Lung (tissue), 11 donors: ENCODE measurements at regions not wholly inside any gene's neighbourhood (a gene's known extent, or its start where the extent isn't known, plus 50 kb on each side); places are given as distances from the start of the nearest gene placed in this dataset.

Experiments
- ATAC-seq: fragments of 200-7000 bp; cut with Tn5 transposase; one replicate; pipeline ENCODE4 v1.9.1; 2020; ENCODE audit warnings: moderate number of reproducible peaks; ENCODE audit not compliant: insufficient read depth, low FRiP score
- DNase-seq, 3 donors: peaks; one replicate each; pipeline ENCODE4 v3.0.0-alpha.2; 2013 to 2017
- H3K27ac ChIP-seq, 2 donors: one replicate each; pipeline ENCODE4 v1.5.1; 2013; ENCODE audit warnings: mild to moderate bottlenecking in 2 of 2, moderate library complexity in 2 of 2, control low read depth in 1 of 2, inconsistent platforms in 1 of 2, low read depth in 1 of 2, low read length in 1 of 2
- H3K27me3 ChIP-seq, 3 donors: one replicate each; pipeline ENCODE4 v1.5.1; 2013; ENCODE audit warnings: low read length in 2 of 3; ENCODE audit not compliant: control insufficient read depth in 3 of 3, insufficient read depth in 3 of 3
- H3K36me3 ChIP-seq, 4 donors: one replicate each; pipeline ENCODE4 v1.5.1; 2013; ENCODE audit warnings: low read length in 4 of 4, mild to moderate bottlenecking in 1 of 4, moderate library complexity in 1 of 4; ENCODE audit not compliant: control insufficient read depth in 4 of 4, insufficient read depth in 4 of 4
- H3K4me1 ChIP-seq, 5 donors: one replicate each; pipeline ENCODE4 v1.5.1; 2013; ENCODE audit warnings: low read length in 5 of 5, mild to moderate bottlenecking in 2 of 5, moderate library complexity in 1 of 5; ENCODE audit not compliant: control insufficient read depth in 5 of 5, insufficient read depth in 5 of 5
- H3K4me3 ChIP-seq: one replicate; pipeline ENCODE4 v1.5.1; 2013; ENCODE audit warnings: mild to moderate bottlenecking, control low read depth, moderate library complexity
- H3K9ac ChIP-seq, 2 donors: one replicate each; pipeline ENCODE4 v1.5.1; 2013; ENCODE audit warnings: low read length in 2 of 2, control low read depth in 1 of 2; ENCODE audit not compliant: insufficient read depth in 1 of 2
- H3K9me3 ChIP-seq, 4 donors: one replicate each; pipeline ENCODE4 v1.5.1; 2013; ENCODE audit warnings: low read length in 3 of 4, mild to moderate bottlenecking in 1 of 4, moderate library complexity in 1 of 4; ENCODE audit not compliant: control insufficient read depth in 4 of 4, insufficient read depth in 3 of 4
- WGBS, 2 donors: extraction: QIAGEN DNeasy Blood & Tissue Kit; methylation state at CpG; one replicate each; pipeline ENCODE4 v1.1.7; 2013; 5-methylcytosine and 5-hydroxymethylcytosine counted together
- TF ChIP-seq, protein P1 (sequence below): IDR thresholded peaks from 2 replicates; pipeline ENCODE4 v1.5.1; 2012; ENCODE audit warnings: mild to moderate bottlenecking; ENCODE audit errors: control extremely low read depth, extremely low read depth
- donor health status: control.
- donor health status: control.
- donor health status: Bipolar disorder and iron deficiency.
- donor health status: healthy.
- donor health status: DM: yes; HTN: yes; CAD: no.

DNA sequence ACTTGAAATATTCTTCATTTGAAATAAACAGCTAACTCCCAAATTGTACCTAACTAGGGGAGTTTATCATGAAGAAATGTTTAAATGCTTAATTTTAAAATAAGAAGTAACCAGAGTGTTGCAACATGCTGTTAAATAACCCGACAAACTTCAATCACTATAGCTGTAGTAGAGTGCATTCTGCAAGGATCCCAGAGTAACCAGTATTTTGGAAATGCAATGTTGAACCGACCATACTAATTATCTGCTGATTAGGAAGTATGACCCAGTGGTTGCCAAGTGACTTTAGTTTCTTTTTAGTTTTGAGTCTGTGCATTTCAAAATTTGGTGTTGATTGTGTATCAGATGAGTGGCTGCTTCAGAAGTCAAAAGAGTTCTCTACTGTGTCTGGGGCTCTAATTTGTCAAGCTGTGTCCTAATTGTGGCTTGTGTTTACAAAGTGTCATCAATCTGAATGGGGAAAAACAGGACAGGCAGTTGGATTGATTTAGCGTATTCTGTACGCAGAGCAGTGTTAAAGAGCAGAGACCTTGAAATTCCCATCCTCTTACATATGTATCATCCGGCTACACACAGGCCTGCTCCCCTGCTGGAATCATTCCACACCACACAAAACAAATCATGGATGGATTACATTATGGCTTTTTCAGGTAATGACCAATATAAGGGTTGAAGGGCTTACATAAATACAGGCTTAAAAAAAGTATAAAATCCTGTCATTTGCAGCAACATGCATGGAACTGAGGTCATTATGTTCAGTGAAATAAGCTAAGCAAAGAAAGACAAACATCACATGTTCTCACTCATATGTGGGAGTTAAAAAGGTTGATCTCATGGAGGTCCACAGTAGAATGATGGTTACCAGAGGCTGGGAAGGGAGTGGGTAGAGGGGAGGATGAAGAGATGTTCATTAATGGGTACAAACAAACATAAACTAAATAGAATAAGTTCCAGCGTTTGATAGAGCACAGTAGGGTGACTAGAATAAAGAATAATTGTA lies 351.5 kb downstream of the KLF12 start:
- H3K9ac ChIP-seq, result peak overlapping the region in 1 of 2 donors; percentile 39
- H3K27ac ChIP-seq, result no peak overlapping the region
- no peak for ATAC-seq
- 63 to 72% methylated on average over 6 of the region's 6 CpGs for WGBS, 2 donors
- no peaks in the 10 kb centered on the region for H3K27me3 ChIP-seq
- peaks cover 0 to 12% (median 8%) of the 10 kb centered on the region in 5 donors for H3K4me1 ChIP-seq
- TF ChIP-seq, protein P1, sequence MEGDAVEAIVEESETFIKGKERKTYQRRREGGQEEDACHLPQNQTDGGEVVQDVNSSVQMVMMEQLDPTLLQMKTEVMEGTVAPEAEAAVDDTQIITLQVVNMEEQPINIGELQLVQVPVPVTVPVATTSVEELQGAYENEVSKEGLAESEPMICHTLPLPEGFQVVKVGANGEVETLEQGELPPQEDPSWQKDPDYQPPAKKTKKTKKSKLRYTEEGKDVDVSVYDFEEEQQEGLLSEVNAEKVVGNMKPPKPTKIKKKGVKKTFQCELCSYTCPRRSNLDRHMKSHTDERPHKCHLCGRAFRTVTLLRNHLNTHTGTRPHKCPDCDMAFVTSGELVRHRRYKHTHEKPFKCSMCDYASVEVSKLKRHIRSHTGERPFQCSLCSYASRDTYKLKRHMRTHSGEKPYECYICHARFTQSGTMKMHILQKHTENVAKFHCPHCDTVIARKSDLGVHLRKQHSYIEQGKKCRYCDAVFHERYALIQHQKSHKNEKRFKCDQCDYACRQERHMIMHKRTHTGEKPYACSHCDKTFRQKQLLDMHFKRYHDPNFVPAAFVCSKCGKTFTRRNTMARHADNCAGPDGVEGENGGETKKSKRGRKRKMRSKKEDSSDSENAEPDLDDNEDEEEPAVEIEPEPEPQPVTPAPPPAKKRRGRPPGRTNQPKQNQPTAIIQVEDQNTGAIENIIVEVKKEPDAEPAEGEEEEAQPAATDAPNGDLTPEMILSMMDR, result no peak
- no peaks in the 10 kb centered on the region for H3K9me3 ChIP-seq
- H3K4me3 ChIP-seq, result no peak overlapping the region
- no peaks in the 10 kb centered on the region for H3K36me3 ChIP-seq
- peak in 2 of 3 donors; percentile 47 to 50 for DNase-seq

DNA sequence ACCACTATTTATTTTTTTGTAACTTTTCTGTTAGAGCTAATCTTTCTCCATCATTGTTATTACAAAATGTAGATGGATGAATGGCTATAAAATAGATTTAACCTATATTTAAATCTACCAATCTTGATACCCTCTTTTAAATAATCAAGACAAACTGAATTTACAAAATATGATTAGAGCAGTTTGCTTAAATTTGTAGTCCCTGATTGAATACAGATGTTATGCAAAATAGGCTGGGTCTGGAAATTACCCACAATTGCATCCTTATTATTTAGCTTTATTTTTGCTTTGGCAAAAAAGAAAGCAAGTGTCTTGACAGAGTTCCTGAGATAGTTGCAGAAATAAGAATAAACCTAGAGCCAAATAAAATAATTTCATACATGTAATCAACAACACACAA lies 352.8 kb downstream of the KLF12 start:
- TF ChIP-seq, protein P1, result no peak

DNA sequence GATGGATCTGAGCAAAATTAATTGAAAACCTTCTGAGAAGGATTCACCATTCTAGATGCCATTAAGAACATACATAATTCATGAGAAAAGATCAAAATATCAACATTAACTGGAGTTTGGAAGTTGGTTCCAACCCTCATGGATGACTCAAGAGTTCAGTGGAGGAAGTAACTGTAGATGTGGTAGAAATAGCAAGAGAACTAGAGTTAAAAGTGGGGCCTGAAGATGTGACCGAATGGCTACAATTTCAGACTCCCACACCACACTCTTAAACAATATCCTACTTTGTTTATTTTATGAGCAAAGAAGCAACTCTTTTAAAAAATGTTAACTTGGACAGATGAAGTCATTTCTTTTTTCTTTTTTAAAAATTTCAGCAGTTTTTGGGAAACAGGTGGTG lies 354.3 kb downstream of the KLF12 start:
- WGBS, 2 donors, result 96 to 100% methylated on average over 1 of the region's 1 CpG
- H3K27ac ChIP-seq, result no peak overlapping the region
- no peak overlapping the region for H3K4me3 ChIP-seq
- ATAC-seq (no peak), DNase-seq (no peak)
- H3K36me3 ChIP-seq, result no peaks in the 10 kb centered on the region
- no peaks in the 10 kb centered on the region for H3K27me3 ChIP-seq
- no peak overlapping the region for H3K9ac ChIP-seq
- H3K4me1 ChIP-seq, result peaks cover 0 to 15% (median 11%) of the 10 kb centered on the region in 5 donors
- H3K9me3 ChIP-seq, result no peaks in the 10 kb centered on the region
- TF ChIP-seq, protein P1, result no peak

More for the DNA sequence above, 352.8 kb downstream of the KLF12 start:
- H3K4me3 ChIP-seq, result no peak overlapping the region
- H3K27ac ChIP-seq, result no peak overlapping the region
- no peak for DNase-seq
- H3K4me1 ChIP-seq, result peaks cover 0 to 14% (median 9%) of the 10 kb centered on the region in 5 donors
- H3K9me3 ChIP-seq, result no peaks in the 10 kb centered on the region
- H3K27me3 ChIP-seq, result no peaks in the 10 kb centered on the region
- ATAC-seq, result no peak
- H3K36me3 ChIP-seq, result no peaks in the 10 kb centered on the region
- H3K9ac ChIP-seq, result no peak overlapping the region
